ENCODE measurements at regions not wholly inside any gene's neighbourhood (a gene's known extent, or its start where the extent isn't known, plus 50 kb on each side); places are given as distances from the start of the nearest gene placed in this dataset.
"Not testable (repeated sequence)": the region's sequence is repeated elsewhere in the genome, so short reads cannot be mapped to it uniquely, and the experiment has no call there.

DNA sequence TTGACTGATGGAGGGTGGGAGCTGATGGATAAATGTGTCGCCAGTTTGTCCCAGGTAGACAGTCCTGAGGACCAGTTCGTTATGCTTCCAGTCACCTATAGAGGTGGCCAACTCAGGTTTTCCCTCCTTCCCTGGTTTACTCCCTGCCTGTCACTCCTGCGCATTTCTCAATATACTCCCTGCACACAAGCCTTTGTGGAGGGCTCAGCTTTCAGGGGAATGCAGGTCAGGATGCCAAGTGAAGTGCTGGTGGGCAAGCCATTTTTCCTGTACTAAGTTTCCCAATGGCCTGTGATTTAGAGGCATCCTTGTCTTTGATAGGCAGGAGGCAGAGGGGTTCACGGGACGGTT is 473.5 kb upstream of the ZMIZ1 start:
- no peak for DNase-seq (ENCODE audit: low spot score)

DNA sequence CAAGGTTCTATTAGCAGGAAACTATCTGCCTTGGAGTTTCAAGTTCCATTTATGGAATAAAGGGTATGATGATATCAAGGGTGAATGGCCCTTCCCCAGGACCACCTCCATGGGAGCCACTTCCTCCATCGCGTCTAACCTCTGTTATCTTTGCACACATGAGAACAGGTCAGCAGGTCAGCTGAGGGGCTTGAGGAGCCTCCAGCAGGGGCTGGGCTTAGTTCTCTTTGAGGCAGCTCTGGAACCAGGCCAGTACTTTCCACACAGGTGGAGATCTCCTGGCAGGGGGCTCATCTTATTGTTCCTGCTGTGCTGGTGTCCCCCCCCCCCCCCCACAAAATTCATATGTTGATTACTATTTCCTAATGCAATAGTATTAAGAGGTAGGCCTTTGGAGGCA is 472.2 kb upstream of the ZMIZ1 start:
- DNase-seq (ENCODE audit: low spot score): no peak

DNA sequence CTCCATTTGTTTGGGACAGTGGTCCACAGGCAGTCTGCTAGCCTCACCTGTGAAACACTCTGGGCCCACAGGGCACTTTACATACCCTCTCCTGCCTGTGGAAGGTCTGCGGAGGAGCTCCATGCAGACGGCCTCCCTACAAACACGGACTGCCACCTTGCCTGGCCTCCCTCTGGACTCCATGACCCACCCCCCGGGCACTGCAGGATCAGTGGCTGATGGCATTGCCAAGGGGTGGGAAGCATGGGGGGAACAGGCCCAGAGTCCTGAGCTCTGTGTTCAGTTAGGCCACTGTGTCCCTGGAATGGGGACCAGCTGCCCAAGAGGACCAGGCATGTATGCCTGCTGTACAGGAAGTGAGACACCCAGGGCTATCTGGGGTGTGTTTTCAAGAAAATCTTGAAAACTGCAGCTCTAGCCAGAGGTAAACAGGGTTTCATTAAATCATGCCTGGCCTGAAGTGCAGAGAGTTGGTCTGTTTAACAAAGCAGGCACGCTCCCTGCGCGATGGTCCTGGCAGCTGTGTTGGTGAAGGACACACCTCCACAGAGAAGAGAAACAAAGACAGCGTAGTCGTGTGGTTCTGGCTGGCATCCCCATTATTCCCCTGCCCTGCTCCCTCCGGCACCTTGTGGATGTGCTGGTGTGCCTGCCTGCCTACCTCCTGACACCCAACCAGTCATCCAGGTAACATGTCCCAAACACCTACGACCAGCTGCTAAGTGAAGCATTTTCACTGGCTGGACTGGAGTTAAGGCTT is 470.8 kb upstream of the ZMIZ1 start:
- no peak for DNase-seq (ENCODE audit: low spot score)

DNA sequence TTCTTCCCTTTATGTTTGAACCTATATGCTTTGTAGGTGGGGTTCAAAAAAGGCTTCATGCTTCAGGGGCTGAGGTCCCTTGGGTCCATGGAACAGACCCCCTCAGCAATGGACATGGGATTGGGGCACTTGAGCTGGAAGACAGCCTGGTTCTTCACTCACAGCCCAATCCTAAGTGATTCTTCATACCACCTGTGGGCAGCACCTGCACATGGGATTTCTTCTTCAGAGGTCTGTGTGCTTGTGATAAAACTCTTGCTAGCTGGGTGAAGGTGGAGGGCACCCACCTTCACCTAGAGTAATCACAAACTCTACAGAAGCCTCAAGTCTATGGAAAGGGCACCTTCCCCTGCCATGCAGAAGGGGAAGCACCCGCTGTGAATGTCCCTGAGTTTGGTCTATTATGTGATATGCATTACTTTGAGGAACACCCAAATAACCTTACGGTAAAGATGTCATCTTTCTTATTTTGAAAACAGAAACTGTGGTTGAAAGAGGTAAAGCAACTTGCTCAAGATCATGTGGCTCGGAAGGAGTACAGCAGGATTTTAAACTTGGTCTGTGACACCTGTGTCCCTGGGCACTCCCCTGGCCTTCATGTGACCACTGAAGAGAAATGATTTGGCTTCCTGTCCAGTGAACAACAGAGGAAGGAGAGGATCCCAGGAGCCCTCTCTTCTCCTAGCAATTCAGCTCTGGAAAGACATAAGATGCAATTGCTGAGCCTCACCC is 469.5 kb upstream of the ZMIZ1 start:
- no peak for DNase-seq (ENCODE audit: low spot score)

DNA sequence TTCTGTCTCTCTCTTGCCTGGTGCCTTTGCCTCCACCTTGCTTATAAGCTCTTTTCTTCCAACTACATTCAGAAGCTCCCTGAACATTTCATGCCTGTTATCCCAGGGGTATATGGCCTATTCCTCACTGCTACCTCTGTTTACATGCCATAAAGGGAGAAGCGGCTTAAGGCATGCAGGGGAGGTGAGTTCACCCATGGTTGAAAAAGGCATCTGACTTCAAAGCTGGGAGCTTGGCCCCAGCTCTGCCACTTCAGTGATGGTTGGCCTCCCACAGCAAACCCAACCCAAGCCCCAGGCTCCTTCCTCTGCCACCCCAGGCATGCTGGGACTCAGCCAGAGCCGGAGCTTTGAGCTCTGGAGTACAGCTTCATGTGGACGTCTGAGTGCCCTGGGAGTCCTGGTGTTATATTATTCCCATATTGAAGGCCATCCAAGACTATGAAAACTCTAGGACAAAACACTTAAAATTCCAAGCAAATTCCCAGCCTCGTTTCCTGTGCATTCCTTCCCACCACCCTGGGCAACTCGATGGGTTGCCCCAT is 468.6 kb upstream of the ZMIZ1 start:
- DNase-seq (ENCODE audit: low spot score): no peak

DNA sequence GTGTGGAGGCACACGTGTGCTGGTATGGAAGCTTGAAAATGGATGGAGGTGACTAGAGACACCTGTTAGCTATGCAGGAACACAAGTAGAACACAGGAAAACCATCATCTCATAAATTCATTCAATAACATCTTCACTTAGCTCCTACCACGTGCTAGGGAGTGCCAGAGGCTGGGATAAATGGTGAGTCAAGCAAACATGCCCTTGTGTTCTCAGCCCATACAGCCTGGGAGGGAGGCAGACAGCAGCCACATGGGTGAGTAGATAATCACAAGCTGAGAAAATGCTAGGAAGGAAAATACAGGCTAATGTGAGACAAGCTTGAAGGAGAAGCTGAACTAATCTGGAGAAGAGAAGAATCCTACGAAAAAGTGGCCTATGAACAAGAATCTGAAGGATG is 468.0 kb upstream of the ZMIZ1 start:
- DNase-seq (ENCODE audit: low spot score): no peak

DNA sequence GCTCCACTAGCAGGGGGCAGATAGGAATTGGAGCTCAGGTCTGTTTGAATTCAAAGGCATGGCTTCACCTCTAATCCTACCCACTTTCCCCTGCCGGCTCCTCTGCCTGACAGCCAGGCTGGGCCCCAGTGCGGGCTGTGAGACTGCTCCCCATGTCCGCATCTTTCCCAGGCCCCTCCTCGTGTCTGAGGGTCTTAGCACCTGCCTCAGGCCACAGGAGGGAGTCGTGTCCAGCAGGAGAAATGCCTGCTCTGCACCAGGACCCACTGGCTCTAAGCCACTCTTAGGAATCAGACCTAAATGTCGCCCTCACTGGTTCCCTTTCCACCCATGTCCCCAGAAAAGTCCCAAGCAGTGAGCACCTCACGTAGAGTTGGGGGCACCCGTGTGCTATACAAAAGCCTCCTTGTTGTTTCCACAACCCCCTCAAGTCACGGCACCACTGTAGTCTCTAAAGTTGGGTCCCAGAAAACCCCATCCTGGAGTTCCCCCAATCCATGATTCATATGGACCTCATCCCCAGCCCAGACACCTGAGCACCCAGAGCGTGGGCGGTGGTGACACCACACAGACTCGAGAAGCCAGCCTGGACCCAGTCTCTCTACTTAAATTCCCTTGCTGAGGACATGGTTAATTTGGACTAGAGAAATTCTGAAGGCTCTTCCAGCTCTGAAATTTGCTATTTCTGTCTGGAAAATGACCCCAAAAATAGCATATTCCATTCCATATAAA is 466.4 kb upstream of the ZMIZ1 start:
- DNase-seq (ENCODE audit: low spot score): no peak

DNA sequence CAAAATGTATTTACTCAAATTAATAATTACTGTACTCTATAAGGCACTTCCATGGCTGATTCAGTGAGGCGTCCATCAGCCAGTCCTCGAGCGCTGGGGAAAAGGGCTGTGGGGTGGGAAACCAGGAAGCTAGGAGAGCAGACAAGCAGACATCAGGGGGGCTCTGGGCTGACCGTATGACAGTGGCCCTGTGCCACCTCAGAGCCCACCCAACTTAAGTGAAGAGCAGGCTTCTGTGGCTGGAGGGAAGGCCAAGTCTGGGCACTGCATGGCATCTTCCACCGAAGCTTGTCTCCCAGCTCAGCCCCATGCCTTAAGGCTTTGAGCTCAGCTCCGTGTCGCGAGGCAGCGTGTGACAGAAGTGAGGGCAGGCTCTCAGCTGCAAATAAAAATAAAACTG is 464.5 kb upstream of the ZMIZ1 start:
- DNase-seq (ENCODE audit: low spot score): no peak

DNA sequence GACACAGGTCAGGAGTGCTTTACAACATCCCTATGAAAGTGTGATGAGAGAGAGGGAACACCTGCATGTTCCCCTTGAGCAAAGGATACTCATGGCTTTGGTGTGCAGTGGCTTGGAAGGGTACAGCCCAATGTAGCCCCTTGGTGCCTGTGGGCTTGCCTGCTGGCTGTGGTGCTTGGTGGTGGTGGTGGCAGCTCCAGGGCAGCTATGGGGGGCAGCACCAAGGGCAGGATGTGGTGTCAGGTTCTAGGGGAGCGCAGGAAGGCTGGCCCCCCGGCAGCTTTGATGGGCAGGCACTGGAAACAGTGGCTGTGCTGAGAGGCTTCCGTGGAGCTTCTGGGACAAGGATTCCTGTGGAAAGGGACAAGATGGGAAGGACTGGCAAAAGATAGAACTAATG is 464.0 kb upstream of the ZMIZ1 start:
- DNase-seq (ENCODE audit: low spot score): no peak

DNA sequence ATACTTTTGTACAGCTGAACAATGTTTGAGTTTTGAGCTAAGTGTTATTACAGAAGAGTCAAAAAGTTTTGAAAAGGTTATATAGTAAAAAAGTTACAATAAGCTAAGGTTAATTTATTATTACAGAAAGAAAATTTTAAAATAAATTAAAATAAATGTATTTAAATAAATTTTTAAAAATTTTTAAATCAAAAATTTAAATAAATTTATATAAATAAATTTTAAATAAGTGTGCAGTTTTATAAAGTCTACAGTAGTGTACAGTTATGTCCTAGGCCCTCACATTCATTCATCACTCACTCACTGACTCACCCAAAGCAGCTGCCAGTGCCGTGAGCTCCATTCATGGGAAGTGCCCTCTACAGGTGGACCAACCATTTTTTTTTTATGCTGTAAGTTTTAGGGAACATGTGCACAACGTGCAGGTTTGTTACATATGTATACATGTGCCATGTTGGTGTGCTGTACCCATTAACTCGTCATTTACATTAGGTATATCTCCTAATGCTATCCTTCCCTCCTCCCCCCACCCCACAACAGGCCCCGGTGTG is 462.9 kb upstream of the ZMIZ1 start:
- DNase-seq (ENCODE audit: low spot score): no peak

DNA sequence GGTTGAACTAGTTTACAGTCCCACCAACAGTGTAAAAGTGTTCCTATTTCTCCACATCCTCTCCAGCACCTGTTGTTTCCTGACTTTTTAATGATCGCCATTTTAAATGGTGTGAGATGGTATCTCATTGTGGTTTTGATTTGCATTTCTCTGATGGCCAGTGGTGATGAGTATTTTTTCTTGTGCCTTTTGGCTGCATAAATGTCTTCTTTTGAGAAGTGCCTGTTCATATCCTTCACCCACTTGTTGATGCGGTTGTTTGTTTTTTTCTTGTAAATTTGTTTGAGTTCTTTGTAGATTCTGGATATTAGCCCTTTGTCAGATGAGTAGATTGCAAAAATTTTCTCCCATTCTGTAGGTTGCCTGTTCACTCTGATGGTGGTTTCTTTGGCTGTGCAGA is 462.0 kb upstream of the ZMIZ1 start:
- not testable (repeated sequence) for DNase-seq (ENCODE audit: low spot score)

DNA sequence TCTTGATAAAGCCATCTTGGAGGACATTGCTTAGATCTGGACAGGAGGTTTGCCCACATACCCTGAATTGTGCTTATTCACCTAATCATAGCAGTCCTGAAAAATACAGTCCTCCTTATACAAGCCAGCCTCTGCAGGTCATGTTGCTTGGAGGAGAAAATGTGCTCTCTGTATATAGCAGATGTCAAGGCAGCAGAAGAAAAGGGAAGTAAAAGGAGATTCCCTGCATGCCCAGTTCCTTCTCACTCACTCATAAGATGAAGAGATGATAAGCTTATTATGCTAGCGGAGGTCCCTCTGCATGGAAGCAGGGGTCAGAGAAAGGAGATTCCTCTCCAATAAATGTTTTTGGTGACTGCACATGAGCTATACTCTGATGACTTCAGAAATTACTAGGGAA is 458.8 kb upstream of the ZMIZ1 start:
- DNase-seq (ENCODE audit: low spot score): no peak

DNA sequence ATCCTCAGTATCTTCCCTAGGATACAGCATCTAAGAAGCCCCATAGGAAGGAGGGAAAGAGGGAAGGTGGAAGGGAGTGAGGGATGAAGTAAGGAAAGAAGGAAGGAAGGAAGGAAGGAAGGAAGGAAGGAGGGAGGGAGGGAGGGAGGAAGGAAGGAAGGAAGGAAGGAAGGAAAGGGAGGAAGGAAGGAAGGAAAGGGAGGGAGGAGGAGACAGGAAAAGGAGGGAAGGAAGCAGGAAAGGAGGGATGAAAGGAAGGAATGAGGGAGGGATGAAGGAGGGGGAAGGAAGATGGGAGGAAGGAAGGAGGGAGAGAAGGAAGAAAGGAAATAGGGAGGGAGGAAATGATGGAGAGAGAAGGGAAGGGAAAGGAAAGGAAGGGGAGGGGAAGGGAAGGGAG is 455.6 kb upstream of the ZMIZ1 start:
- DNase-seq (ENCODE audit: low spot score): no peak

DNA sequence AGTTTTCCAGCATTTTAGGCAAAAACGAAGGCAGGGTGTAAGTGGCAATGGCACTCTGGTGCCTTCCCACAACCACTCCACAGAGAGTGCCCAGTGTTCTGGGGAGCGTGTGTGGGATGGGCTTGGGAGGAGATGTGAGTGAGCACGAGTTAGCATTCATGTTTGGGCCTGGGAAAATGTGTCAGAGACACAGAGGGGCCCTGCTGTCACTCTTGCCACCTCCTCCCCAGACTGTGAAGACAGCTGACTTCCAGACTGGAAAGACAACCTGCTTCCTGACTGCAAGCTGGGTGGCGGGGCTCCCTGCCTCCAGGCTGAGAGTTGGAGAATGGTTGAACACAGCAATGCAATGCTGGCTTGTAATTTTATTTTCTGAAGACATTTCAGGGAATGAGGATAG is 454.5 kb upstream of the ZMIZ1 start:
- peak; percentile 22 for DNase-seq (ENCODE audit: low spot score)

DNA sequence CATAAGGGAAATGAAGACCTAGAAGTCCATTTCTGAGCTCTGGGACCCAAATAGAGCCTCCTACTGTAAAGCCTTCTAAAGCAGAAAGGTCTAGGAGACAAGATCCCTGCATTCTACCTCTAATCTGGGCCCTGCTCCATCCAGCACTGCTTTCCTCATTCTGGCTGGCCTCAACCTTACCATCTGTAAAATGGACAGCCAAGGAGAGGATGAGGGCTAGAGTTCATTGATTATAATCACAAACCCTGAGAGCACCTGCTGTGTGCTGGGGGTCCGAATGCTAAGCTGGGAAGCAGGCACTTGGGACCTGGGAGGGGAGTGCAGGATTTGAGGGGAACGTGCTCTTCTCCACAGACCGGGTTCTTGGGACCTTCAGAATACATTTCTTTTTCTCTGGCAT is 454.0 kb upstream of the ZMIZ1 start:
- DNase-seq (ENCODE audit: low spot score): no peak

DNA sequence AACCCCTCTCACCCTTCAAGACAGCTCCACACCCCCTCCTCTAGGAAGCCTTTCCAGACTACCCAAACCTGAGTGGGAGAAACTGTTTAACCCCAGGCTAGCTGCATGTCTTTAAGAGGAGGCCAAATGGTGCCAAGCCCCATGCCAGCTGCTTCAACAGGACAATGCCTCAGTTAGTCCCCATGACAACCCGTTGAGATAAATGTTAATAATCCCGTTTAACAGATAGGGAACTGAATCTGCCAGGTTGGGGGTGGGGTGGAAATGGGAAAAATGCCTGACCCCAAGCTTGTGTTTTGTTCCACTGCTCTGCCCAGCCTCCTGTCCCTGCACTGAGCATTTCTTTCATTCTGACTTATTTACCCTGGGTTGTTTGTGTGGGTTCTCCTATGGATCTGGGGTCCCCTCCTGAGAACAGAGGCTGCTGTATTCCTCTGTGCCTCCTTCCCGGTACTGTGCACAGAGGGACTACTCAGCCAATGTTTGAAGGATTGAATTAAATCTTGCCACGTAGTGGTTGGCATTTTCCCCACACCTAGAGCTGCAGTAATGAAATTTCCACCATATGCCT is 452.6 kb upstream of the ZMIZ1 start:
- no peak for DNase-seq (ENCODE audit: low spot score)

DNA sequence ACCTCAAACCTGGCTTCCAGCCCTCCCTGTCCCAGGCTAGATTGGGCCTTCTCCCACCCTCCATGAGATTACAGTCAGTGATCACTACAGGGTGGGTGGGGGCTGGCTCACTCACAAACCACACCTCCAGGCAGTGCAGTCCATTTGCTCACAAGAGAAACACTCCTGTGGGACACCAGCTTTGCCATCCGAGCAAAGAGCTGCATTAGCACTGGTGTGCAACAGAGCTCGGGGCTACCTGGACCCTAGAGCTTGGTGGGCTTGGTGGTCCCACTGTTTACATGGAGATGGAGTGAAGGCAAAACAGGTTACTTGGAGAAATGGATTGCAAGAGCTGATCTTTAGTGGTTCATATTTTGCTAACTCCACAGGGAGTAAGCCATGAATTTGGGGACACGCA is 451.7 kb upstream of the ZMIZ1 start:
- DNase-seq (ENCODE audit: low spot score): no peak

DNA sequence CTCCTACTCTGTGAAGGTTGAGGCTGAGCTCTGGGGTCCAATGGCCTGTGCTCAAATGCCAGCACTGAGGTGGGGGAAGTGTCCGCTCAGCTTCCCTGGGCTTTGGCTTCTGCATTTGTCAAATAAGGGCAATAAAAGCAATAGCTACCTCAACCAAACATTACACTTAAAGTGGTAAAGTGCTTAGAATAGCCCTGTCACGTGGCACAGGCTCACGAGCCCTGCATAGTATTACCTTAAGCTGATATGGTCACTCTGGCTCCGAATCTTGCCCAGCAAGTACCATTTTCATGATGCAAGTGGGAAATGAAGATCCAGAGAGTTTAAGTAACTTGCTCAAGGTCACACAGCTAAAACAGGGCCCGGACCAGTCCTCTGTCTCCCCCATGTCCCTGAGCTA is 451.1 kb upstream of the ZMIZ1 start:
- DNase-seq (ENCODE audit: low spot score): no peak

DNA sequence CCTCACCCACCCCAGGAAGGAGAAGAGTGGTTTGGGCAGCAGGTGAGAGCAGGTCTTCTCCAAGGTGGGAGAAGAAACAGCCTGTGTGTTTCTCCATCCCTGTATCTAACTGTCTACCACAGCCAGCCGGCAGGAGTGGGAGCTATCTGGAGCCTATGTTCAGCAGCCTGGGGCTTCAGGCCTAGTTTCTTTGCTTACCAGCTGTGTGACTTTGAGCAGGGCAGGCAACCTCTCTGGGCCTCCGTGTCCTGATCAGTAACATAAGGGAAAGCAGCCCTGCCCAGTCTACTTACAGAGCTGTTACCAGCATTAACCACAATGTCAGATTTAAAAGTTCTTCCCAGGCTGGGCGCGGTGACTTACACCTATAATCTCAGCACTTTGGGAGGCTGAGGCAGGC is 450.7 kb upstream of the ZMIZ1 start:
- DNase-seq (ENCODE audit: low spot score): no peak

DNA sequence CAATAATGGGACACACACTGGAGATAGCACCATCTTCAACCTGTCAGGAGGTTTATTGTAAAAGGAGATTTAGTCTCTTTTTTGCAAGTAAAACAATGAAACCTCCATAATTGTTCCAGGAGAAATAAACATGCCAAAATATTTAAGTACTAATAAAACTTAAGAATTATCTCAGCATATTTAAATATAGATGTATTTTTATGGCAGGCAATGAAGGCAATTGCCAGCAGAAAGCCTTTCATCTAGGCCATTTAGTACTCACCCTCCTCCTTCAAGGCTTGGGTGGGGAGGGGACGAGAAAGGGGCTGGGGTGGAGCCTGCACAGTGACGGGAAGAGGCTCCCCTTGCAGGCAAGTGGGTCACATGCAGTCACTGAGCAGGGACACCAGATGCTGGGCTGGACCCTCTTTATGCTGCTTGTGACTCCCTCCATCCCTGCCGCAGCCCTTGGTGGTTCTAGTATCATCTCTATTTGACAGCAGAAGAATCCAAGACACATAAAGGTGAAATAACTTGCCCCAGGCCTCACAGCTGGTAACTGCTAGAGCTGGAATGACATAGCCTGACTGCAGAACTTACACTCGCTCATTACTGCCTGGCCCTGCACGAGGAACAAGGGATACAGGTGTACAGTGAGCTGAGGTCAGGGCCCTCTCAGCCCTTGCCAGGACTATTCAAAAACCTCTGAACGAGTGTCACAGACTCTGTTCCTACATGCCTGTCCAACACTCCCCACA is 449.5 kb upstream of the ZMIZ1 start:
- DNase-seq (ENCODE audit: low spot score): no peak

DNA sequence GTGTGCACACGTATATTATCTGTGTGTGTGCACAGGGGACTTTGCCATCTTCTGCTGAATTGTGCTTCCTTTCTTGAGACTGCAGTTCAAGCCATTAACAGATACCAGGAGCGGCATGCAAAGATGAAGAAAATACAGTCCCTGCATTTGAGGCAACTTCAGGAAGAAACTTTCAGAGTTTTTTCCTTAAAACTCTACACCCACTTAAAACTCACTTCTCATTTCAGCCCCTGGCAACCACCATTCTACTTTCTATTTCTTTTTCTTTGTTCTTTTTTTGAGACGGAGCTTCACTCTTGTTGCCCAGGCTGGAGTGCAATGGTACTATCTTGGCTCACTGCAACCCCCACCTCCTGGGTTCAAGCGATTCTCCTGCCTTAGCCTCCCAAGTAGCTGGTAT is 448.9 kb upstream of the ZMIZ1 start:
- no peak for DNase-seq (ENCODE audit: low spot score)
